GM12878 (cell line): ENCODE measurements at regions not wholly inside any gene's neighbourhood (a gene's known extent, or its start where the extent isn't known, plus 50 kb on each side); places are given as distances from the start of the nearest gene placed in this dataset.

ENCODE experiments used
- ATAC-seq: fragments of 200-7000 bp; cut with Tn5 transposase; 3 replicates; pipeline ENCODE4 v1.9.1; 2020; ENCODE audit warnings: mild to moderate bottlenecking, moderate library complexity
- BruUV-seq: library from RNA; stranded (reverse); fragments of 400-500 nt; replicated peaks from 2 replicates; lab custom pipeline; 2021; lab: Mats Ljungman, UMichigan
- CTCF ChIA-PET: fragments of 300-600 bp; sonication (Branson Sonifier 250); formaldehyde crosslinking; extraction: SDS; loops from one replicate; lab custom pipeline; 2021; ENCODE audit warnings: inconsistent platforms; lab: Yijun Ruan, JAX
- POLR2A ChIA-PET: fragments of 350-600 bp; formaldehyde crosslinking; extraction: SDS; loops from one replicate; lab custom pipeline; 2021; ENCODE audit warnings: inconsistent platforms; lab: Charles Lee
- RAD21 ChIA-PET: fragments of 300-600 bp; sonication (Branson Sonifier 250); formaldehyde crosslinking; loops from one replicate; lab custom pipeline; 2023; ENCODE audit warnings: antibody characterized with exemption; ENCODE audit not compliant: unreplicated experiment; lab: Charles Lee
- SMC1A ChIA-PET: fragments of 300-600 bp; sonication (Branson Sonifier 250); formaldehyde crosslinking; loops from one replicate; lab custom pipeline; 2023; ENCODE audit not compliant: unreplicated experiment, uncharacterized antibody; lab: Charles Lee
- DNase-seq: peaks from one replicate; pipeline ENCODE4 v3.0.0-alpha.2; 2011; ENCODE audit warnings: low read depth, low spot score
- FAIRE-seq: peaks from 3 replicates; lab custom pipeline; 2011; peaks lifted over from hg19 to GRCh38; lab: Jason Lieb, UNC
- H2AFZ ChIP-seq: 2 replicates; pipeline ENCODE4 v1.6.0; 2011; ENCODE audit warnings: low read depth, low read length, control low read depth; ENCODE audit not compliant: control insufficient read depth
- H3K27ac ChIP-seq: 2 replicates; pipeline ENCODE4 v1.5.1; 2011; ENCODE audit warnings: control low read depth; ENCODE audit not compliant: control insufficient read depth, insufficient read depth
- H3K27me3 ChIP-seq, 2 experiments: replicated peaks in 1 of 2; 2 replicates each; pipeline versions ENCODE4 v1.6.0 to v1.6.1; 2011; ENCODE audit warnings: low read length in 1 of 2; ENCODE audit not compliant: control insufficient read depth in 2 of 2, insufficient read depth in 2 of 2
- H3K36me3 ChIP-seq, 2 experiments: 2 replicates each; pipeline ENCODE4 v1.5.1; 2011; ENCODE audit warnings: low read length in 1 of 2; ENCODE audit not compliant: control insufficient read depth in 2 of 2, insufficient read depth in 2 of 2
- H3K4me1 ChIP-seq: 2 replicates; pipeline ENCODE4 v1.6.1; 2011; ENCODE audit warnings: mild to moderate bottlenecking, low read length, moderate library complexity, mixed read lengths; ENCODE audit not compliant: control insufficient read depth, insufficient read depth
- H3K4me2 ChIP-seq: 2 replicates; pipeline ENCODE4 v1.6.0; 2011; ENCODE audit warnings: control low read depth; ENCODE audit not compliant: control insufficient read depth, insufficient read depth
- H3K4me3 ChIP-seq: fragments of 200-600 bp; sonication (generic); 2 replicates; pipeline ENCODE4 v1.5.1; 2016
- H3K79me2 ChIP-seq: 2 replicates; pipeline ENCODE4 v1.6.0; 2011; ENCODE audit warnings: low read length; ENCODE audit not compliant: control insufficient read depth, insufficient read depth
- H3K9ac ChIP-seq: 2 replicates; pipeline ENCODE4 v1.8.0; 2011; ENCODE audit warnings: low read length, control low read depth, mixed read lengths; ENCODE audit not compliant: control insufficient read depth, insufficient read depth
- H3K9me3 ChIP-seq: replicated peaks from 3 replicates; pipeline ENCODE4 v1.5.1; 2011; ENCODE audit warnings: mild to moderate bottlenecking, low read length; ENCODE audit not compliant: control insufficient read depth, insufficient read depth
- H4K20me1 ChIP-seq: 2 replicates; pipeline ENCODE4 v1.6.0; 2011; ENCODE audit not compliant: control insufficient read depth, insufficient read depth
- CHD2 ChIP-seq: IDR thresholded peaks from 2 replicates; pipeline ENCODE4 v1.6.1; 2011; ENCODE audit warnings: low read depth, low read length, improper control_type of control experiment, borderline replicate concordance
- DPF2 ChIP-seq: fragments of 450-650 bp; IDR thresholded peaks from 2 replicates; pipeline ENCODE4 v1.6.1; 2017; ENCODE audit warnings: mild to moderate bottlenecking
- ETV6 ChIP-seq, 2 experiments: fragments of 450-650 bp in 1 of 2; IDR thresholded peaks in 1 of 2; conservative IDR thresholded peaks in 1 of 2; 2 replicates each; pipeline ENCODE4 v1.6.1; 2014; ENCODE audit warnings: antibody characterized with exemption in 1 of 2, borderline replicate concordance in 1 of 2, low read depth in 1 of 2, mild to moderate bottlenecking in 1 of 2, moderate library complexity in 1 of 2
- HDGF ChIP-seq: fragments of 450-650 bp; IDR thresholded peaks from 2 replicates; pipeline ENCODE4 v1.6.1; 2016; ENCODE audit warnings: antibody characterized with exemption
- JUNB ChIP-seq: IDR thresholded peaks from 2 replicates; pipeline ENCODE4 v1.6.1; 2016; ENCODE audit warnings: antibody characterized with exemption, mild to moderate bottlenecking
- MEF2A ChIP-seq: IDR thresholded peaks from 2 replicates; pipeline ENCODE4 v1.6.1; 2011; ENCODE audit warnings: low read depth, mild to moderate bottlenecking, low read length, moderate library complexity; ENCODE audit not compliant: insufficient read depth
- MXI1 ChIP-seq: fragments of 150-350 bp; IDR thresholded peaks from 2 replicates; pipeline ENCODE4 v1.6.1; 2011; ENCODE audit warnings: low read depth, mild to moderate bottlenecking, inconsistent platforms, low read length, improper control_type of control experiment
- MYB ChIP-seq: fragments of 150-350 bp; IDR thresholded peaks from 2 replicates; pipeline ENCODE4 v1.6.1; 2014; ENCODE audit warnings: mild to moderate bottlenecking, low read depth, low read length, borderline replicate concordance
- POLR2A ChIP-seq: IDR thresholded peaks from 2 replicates; pipeline ENCODE4 v1.6.1; 2011; ENCODE audit warnings: low read depth, mild to moderate bottlenecking, low read length
- RB1 ChIP-seq: fragments of 450-650 bp; formaldehyde crosslinking; IDR thresholded peaks from 2 replicates; pipeline ENCODE4 v1.6.1; 2017; ENCODE audit warnings: mild to moderate bottlenecking, borderline replicate concordance
- SIX5 ChIP-seq: IDR thresholded peaks from 2 replicates; pipeline ENCODE4 v1.6.1; 2011; ENCODE audit warnings: mild to moderate bottlenecking, low read depth, low read length, moderate library complexity; ENCODE audit not compliant: severe bottlenecking
- SMAD1 ChIP-seq: fragments of 450-650 bp; IDR thresholded peaks from 2 replicates; pipeline ENCODE4 v1.6.1; 2018; ENCODE audit warnings: mild to moderate bottlenecking, low read depth; ENCODE audit not compliant: partially characterized antibody
- SPI1 ChIP-seq: IDR thresholded peaks from 2 replicates; pipeline ENCODE4 v1.6.1; 2011; ENCODE audit warnings: low read depth, mild to moderate bottlenecking, low read length, moderate library complexity, borderline replicate concordance; ENCODE audit not compliant: insufficient read depth
- TCF12 ChIP-seq: IDR thresholded peaks from 2 replicates; pipeline ENCODE4 v1.6.1; 2011; ENCODE audit warnings: low read depth, mild to moderate bottlenecking, low read length
- YY1 ChIP-seq: IDR thresholded peaks from 2 replicates; pipeline ENCODE4 v1.6.1; 2011; ENCODE audit warnings: low read depth, mild to moderate bottlenecking, low read length
- ZBED1 ChIP-seq: IDR thresholded peaks from 2 replicates; pipeline ENCODE4 v1.6.1; 2016; ENCODE audit warnings: borderline replicate concordance
- WGBS: methylation state at CpG from one replicate; pipeline ENCODE4 v1.1.6; 2016; ENCODE audit warnings: low lambda C conversion rate; ENCODE audit not compliant: insufficient replicate concordance, insufficient coverage; ENCODE audit errors: missing lambda C conversion rate; 5-methylcytosine and 5-hydroxymethylcytosine counted together
- in situ Hi-C: fragments of 300-500 bp; cut with MboI; formaldehyde crosslinking; loops from 9 replicates; pipeline ENCODE4 v1.14.3; 2018; ENCODE audit warnings: mixed read lengths
- intact Hi-C: fragments of 100-400 bp; cut with micrococcal nuclease; formaldehyde crosslinking; loops from one replicate; pipeline ENCODE4 v1.14.2; 2022; ENCODE audit not compliant: unreplicated experiment
- TF ChIP-seq, protein P1 (sequence below): IDR thresholded peaks from 2 replicates; pipeline ENCODE4 v1.6.1; 2012; ENCODE audit warnings: low read depth, low read length, improper control_type of control experiment
- TF ChIP-seq, protein P2 (sequence below): fragments of 450-650 bp; IDR thresholded peaks from 2 replicates; pipeline ENCODE4 v1.6.1; 2014; ENCODE audit warnings: mild to moderate bottlenecking
- TF ChIP-seq, protein P3 (sequence below): IDR thresholded peaks from 2 replicates; pipeline ENCODE4 v1.6.1; 2012; ENCODE audit warnings: low read length, inconsistent platforms

DNA sequence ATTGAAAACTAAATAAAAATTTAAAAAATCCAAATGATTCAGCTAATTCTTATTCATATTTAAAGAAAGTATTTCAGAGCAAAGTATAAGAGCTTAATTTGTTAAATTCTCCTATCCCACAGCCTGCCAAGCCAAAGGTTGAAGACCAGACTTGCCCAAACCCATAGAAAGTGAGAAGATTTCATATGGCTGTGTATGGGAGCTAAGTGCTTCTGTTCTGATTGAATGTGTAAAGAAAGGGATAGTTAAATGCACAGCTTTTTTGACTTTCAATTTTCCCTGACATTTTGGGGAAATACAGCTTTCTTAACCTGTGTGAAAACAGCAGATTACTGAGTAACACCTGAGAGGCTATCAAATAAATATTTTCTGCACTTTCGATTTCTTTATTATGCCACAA, 125.0 kb upstream of the MTAP start:
- no peak overlapping the region for H3K4me3 ChIP-seq
- intact Hi-C loops (no loop called here), in situ Hi-C loops (no loop called here)
- DNase-seq (no peak), FAIRE-seq (no peak), ATAC-seq (no peak)
- no peak overlapping the region for H3K27ac ChIP-seq
- H3K4me1 ChIP-seq, result no peaks in the 10 kb centered on the region
- ChIA-PET SMC1A (no interaction called here), POLR2A (no interaction called here), CTCF (interaction anchor here (0.8 to 1.5 kb wide), 2 partner anchors 9 to 32 kb away, joined by 3 to 4 read pairs; no protein-coding TSS in a partner anchor), RAD21 (no interaction called here)
- no peaks in the 10 kb centered on the region for H4K20me1 ChIP-seq
- H3K9ac ChIP-seq, result no peak overlapping the region
- no TSS peak for BruUV-seq
- H2AFZ ChIP-seq, result no peak overlapping the region
- no peak overlapping the region for H3K4me2 ChIP-seq
- no peaks in the 10 kb centered on the region for H3K27me3 ChIP-seq
- 0% methylated on average over 1 of the region's 1 CpG for WGBS
- H3K9me3 ChIP-seq, result no peaks in the 10 kb centered on the region
- no peaks in the 10 kb centered on the region for H3K36me3 ChIP-seq
- H3K79me2 ChIP-seq, result no peaks in the 10 kb centered on the region
- TF ChIP-seq CHD2, result no peak
- TF ChIP-seq MYB, result no peak
- TF ChIP-seq MXI1, result no peak
- TF ChIP-seq SPI1, result no peak
- TF ChIP-seq ETV6 (conservative IDR thresholded peaks at IDR 0.05 in 1 of 2, IDR thresholded peaks at IDR 0.05 in 1 of 2; ENCODE audit: borderline replicate concordance in 1 of 2, low read depth in 1 of 2), result no peak
- no peak for TF ChIP-seq DPF2

GRCh38 chr9:21677834-21678233, 124.6 kb upstream of the MTAP start:
- POLR2A ChIA-PET, result no interaction called here
- intact Hi-C loops, result no loop called here
- SMC1A ChIA-PET, result no interaction called here
- TF ChIP-seq, protein P1, sequence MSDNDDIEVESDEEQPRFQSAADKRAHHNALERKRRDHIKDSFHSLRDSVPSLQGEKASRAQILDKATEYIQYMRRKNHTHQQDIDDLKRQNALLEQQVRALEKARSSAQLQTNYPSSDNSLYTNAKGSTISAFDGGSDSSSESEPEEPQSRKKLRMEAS, result no peak
- TF ChIP-seq SMAD1, result no peak
- no peak for TF ChIP-seq YY1
- TF ChIP-seq HDGF, result no peak
- TF ChIP-seq RB1, result no peak
- no peak for TF ChIP-seq POLR2A
- TF ChIP-seq JUNB, result no peak; the same call in 1 of the 2 replicates
- TF ChIP-seq, protein P2, sequence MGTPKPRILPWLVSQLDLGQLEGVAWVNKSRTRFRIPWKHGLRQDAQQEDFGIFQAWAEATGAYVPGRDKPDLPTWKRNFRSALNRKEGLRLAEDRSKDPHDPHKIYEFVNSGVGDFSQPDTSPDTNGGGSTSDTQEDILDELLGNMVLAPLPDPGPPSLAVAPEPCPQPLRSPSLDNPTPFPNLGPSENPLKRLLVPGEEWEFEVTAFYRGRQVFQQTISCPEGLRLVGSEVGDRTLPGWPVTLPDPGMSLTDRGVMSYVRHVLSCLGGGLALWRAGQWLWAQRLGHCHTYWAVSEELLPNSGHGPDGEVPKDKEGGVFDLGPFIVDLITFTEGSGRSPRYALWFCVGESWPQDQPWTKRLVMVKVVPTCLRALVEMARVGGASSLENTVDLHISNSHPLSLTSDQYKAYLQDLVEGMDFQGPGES, result no peak
- TF ChIP-seq ZBED1, result no peak
- TF ChIP-seq, protein P3, sequence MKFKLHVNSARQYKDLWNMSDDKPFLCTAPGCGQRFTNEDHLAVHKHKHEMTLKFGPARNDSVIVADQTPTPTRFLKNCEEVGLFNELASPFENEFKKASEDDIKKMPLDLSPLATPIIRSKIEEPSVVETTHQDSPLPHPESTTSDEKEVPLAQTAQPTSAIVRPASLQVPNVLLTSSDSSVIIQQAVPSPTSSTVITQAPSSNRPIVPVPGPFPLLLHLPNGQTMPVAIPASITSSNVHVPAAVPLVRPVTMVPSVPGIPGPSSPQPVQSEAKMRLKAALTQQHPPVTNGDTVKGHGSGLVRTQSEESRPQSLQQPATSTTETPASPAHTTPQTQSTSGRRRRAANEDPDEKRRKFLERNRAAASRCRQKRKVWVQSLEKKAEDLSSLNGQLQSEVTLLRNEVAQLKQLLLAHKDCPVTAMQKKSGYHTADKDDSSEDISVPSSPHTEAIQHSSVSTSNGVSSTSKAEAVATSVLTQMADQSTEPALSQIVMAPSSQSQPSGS, result no peak
- no peak for TF ChIP-seq MEF2A
- TF ChIP-seq SIX5, result no peak
- no peak for TF ChIP-seq TCF12

More at GRCh38 chr9:21677834-21678233, 124.6 kb upstream of the MTAP start:
- ChIA-PET RAD21 (no interaction called here), CTCF (interaction anchor here (1.5 kb wide), 1 partner anchor 31 kb away, joined by 4 read pairs; no protein-coding TSS in a partner anchor)
- ATAC-seq (no peak), DNase-seq (no peak), FAIRE-seq (no peak)
- Histone ChIP-seq H3K9me3 (no peaks in the 10 kb centered on the region), H3K4me1 (no peaks in the 10 kb centered on the region), H3K9ac (no peak overlapping the region), H3K4me3 (no peak overlapping the region), H3K4me2 (no peak overlapping the region), H3K36me3 (no peaks in the 10 kb centered on the region), H3K27ac (no peak overlapping the region), H3K79me2 (no peaks in the 10 kb centered on the region), H3K27me3 (no peaks in the 10 kb centered on the region), H2AFZ (no peak overlapping the region), H4K20me1 (no peaks in the 10 kb centered on the region)
- BruUV-seq, result no TSS peak
- in situ Hi-C loops, result no loop called here
- 3% methylated on average over 3 of the region's 3 CpGs for WGBS
